ENCODE measurements at regions not wholly inside any gene's neighbourhood (a gene's known extent, or its start where the extent isn't known, plus 50 kb on each side); places are given as distances from the start of the nearest gene placed in this dataset.

GRCh38 chr1:106121728-106122127, 934.7 kb upstream of the PRMT6 start:
- TF ChIP-seq CTCF (IDR thresholded peaks at IDR 0.05), result no peak
- no peak for TF ChIP-seq POLR2AphosphoS5 (IDR thresholded peaks at IDR 0.05; ENCODE audit: low read depth, low read length)

Data from Panc1 (cell line).